ENCODE measurements at regions not wholly inside any gene's neighbourhood (a gene's known extent, or its start where the extent isn't known, plus 50 kb on each side); places are given as distances from the start of the nearest gene placed in this dataset.

- DNase-seq (ENCODE audit: low read depth in 4 of 4, low spot score in 3 of 4) = no peak
These were observed 835.4 kb upstream of the NR2F2 start for GRCh38 chr15:95494971-95495541.

- DNase-seq (ENCODE audit: low read depth in 4 of 4, low spot score in 3 of 4) = no peak
These were observed 832.9 kb upstream of the NR2F2 start for GRCh38 chr15:95497634-95498033.

- no peak for DNase-seq (ENCODE audit: low read depth in 4 of 4, low spot score in 3 of 4)
These were observed 831.5 kb upstream of the NR2F2 start for GRCh38 chr15:95498961-95499360.

DNA sequence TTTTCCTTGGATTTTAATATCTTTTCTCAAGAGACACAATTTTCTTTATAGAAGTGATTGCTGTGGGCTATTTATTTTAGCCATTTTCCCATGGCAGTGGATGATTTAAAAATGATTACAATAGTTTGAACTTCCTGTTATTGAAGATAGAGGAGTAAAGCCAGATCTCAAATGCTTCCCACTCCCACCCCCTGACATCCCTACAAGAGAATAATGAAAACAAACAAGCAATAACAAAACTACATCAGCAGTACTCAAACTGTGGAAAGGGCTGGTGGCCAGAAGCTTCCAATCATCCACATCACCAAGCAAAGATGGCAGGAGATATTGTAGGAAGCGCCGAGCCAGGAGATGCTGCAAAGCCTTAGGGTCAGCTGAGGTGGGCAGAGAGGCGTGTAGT lies 831.1 kb upstream of the NR2F2 start:
- DNase-seq (ENCODE audit: low read depth in 4 of 4, low spot score in 3 of 4) = no peak

DNA sequence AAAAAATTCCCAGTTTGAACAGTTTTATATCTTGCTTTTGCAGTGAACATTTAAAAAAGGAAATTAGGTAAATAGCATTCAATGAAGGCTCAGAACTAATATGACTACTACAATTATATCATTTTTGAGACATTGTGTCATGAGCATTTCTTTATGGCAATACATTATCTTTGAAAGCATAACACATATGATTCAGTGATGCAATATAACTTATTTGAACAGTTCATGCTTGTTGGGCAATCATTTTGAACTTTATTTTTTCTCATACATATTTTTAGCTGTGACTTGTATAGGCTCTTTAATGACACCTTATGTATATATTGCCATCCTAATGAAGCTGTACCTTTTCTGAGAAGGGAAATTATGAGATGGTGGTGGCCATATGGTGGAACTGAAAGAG lies 828.6 kb upstream of the NR2F2 start:
- no peak for DNase-seq (ENCODE audit: low read depth in 4 of 4, low spot score in 3 of 4)

DNA sequence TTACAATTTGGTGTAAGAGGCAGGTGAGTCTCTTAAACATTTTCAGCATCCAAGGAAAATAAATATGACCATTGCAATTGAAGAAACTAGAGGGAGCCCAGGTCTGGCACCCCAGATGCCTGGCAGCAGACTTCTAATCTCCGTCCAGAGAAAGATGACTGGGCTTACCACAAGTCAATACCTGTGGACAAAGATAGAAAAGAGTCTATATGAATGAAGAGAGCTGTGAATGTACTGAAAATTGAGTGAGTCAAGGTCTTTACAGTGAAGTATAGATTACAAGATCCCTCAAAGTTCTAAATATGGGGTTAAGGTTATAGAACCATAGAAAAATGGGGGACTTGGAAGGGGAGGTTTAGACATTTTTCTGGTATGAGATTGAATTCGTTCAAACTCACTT lies 827.4 kb upstream of the NR2F2 start:
- DNase-seq (ENCODE audit: low read depth in 4 of 4, low spot score in 3 of 4) = no peak

DNA sequence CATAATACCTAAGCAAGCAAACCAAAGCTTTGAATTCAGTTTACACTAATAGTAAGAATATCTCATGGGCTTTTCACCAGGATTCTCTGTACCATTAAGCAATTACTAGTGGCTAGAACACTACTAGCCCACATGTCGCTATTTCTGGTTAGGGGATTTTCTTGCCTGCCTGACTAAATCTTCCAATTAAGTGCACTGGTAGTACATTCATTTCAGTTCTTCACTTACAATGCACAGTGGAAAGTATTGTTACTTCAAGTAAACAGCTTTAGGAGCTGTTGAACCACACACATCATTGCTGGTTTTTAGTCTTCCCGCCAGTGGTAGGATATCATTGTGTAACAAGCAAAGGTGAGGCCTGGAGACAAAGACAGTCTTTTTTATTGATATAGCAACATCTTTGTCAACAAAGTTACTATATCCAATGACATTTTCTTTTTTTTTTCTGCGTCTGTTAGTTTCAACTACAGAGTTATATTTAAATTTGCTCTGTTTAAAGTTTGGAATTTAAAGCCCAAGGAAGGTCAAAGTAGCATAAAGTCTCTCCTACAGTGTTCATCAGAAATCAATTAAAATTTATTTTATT lies 826.8 kb upstream of the NR2F2 start:
- DNase-seq (ENCODE audit: low read depth in 4 of 4, low spot score in 3 of 4) = no peak

DNA sequence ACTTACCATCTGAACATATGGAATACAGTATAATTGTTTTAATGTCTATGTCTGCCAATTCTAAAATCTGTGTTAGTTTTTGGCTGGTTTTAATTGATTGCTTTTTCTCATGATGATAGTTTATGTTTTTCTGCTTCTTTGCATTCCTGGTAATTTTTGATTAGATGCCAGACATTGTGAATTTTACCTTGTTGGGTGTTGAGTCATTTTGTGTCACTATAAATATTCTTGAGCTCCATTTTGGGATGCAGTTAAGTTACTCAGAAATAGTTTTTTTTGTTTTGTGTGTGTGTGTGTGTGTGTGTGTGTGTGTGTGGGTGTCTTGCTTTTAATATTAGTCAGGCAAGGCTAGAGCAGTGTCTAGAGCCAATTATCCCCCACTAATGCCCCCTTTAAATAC lies 818.8 kb upstream of the NR2F2 start:
- no peak for DNase-seq (ENCODE audit: low read depth in 4 of 4, low spot score in 3 of 4)

DNA sequence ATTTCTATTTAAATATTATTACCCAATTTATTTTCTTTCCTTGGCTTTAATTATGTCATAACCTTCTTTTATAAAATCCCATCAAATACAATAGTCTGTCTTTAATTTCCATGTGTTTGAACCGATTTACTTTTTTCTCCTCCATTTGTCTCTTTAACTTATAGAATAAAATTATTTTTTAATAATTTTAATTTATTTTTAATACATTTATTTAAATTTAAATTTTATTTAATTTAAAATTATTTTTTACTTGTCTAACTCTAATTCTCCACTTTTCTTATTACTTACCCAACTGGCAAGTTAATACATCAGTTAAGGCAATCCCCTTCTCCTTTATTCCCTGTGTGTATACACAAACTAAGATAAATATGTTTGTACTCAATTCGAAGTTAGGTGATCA lies 817.6 kb upstream of the NR2F2 start:
- no peak for DNase-seq (ENCODE audit: low read depth in 4 of 4, low spot score in 3 of 4)

GRCh38 chr15:95519887-95520286 lies 810.6 kb upstream of the NR2F2 start:
- DNase-seq (ENCODE audit: low read depth in 4 of 4, low spot score in 3 of 4) = no peak

DNA sequence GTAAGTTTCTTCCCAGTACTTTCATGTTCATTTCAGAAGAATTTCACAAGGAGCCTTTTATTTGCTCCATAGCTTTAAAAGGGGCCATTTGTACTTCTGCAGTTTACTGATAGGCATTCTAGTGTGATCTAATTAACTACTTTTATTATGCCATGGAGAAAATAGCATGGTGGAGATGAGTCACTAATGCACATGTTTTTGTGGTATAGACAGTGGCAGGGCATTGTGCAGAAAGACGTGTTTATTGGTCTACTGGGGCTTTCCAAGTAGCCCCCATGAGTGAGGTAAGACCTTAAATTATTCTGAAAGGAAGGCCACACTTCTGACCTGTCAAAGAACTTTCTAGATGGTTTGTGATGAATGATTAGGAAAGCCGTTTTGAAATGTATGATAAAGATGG lies 810.0 kb upstream of the NR2F2 start:
- no peak for DNase-seq (ENCODE audit: low read depth in 4 of 4, low spot score in 3 of 4)

GRCh38 chr15:95520922-95521321 lies 809.6 kb upstream of the NR2F2 start:
- DNase-seq (ENCODE audit: low read depth in 4 of 4, low spot score in 3 of 4) = no peak

- no peak for DNase-seq (ENCODE audit: low read depth in 4 of 4, low spot score in 3 of 4)
These were observed 808.0 kb upstream of the NR2F2 start for GRCh38 chr15:95522533-95522932.

GRCh38 chr15:95528920-95529319 lies 801.6 kb upstream of the NR2F2 start:
- DNase-seq (ENCODE audit: low read depth in 4 of 4, low spot score in 3 of 4) = no peak

DNA sequence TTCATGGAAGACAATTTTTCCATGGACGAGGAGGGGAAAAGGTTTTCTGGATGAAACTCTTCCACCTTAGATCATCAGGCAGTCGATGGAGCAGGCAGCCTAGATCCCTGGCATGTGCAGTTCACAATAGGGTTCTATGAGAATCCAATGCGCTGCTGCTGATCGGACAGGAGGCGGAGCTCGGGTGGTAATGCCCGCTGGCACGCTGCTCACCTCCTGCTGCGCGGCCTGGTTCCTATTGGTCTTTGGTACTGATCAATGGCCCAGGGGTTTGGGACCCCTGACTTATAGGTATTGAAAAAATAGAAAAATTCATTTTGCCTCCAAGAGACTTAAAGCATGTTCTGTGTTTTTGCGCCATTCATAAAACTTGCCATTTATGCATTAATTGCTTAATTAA lies 793.9 kb upstream of the NR2F2 start:
- no peak for DNase-seq (ENCODE audit: low read depth in 4 of 4, low spot score in 3 of 4)

GRCh38 chr15:95538693-95539092 lies 791.8 kb upstream of the NR2F2 start:
- no peak for DNase-seq (ENCODE audit: low read depth in 4 of 4, low spot score in 3 of 4)

DNA sequence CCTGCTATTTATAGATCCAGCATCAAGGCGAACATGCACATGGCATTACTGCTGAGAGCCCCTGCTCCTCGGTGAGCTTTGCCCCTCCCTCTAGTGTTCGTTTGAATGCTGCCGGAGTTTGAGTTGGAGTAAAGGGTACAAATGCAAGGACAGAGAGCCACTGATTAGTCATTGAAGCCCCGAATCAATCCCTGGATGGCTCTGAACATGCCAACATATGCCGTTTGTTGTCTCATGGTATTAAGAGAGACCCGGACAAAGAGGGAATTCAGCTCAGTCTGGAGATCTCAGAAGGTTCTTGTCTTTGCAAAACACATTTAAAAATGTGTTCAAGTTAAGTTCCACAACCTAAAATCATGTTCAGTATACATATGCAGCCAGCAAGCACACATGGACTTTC lies 789.2 kb upstream of the NR2F2 start:
- DNase-seq (ENCODE audit: low read depth in 4 of 4, low spot score in 3 of 4) = no peak

DNA sequence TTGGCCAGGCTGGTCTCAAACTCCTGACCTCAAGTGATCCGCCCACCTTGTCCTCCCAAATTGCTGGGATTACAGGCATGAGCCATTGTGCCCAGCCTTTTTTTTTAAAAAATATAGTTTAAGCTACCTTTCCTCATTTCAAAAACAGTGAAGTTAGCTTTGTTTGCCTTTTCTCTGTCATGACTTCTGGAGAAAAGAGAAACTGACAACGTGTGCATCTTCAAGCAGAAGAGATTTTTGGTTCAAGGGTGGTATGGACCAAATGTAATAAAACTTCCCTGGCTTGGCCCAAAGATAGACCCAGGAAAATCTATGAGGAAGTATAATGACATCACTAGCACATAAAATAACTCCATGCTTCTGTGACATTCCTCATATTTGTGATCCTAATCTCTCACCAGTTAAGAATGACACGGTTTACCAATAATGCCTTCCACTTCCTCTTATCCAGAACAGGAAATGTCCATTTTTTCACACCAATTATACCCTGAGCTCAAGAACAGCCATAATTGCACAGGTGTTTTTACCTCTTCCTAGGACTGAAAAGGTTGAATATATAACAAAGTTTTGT lies 781.2 kb upstream of the NR2F2 start:
- no peak for DNase-seq (ENCODE audit: low read depth in 4 of 4, low spot score in 3 of 4)

DNA sequence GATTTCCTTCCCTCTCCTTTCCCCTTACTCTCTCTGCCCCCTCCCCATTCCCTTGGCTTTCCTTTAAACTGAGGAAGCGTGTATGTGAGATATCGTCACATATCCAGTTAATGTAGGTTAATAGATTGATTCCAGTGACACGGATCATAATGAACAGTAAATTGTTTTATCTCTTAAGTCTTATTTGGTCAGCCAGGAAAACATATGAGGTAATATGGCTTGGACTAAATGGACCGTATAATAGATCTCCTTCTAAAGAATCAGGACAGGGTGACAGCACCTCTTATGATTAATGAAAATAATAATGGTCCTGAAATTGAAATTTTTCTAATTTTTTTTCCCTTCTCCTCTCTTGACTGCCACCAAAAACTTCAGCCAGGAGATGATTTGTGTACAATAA lies 779.8 kb upstream of the NR2F2 start:
- DNase-seq (ENCODE audit: low read depth in 4 of 4, low spot score in 3 of 4) = no peak

GRCh38 chr15:95556225-95556624 lies 774.3 kb upstream of the NR2F2 start:
- DNase-seq (ENCODE audit: low read depth in 4 of 4, low spot score in 3 of 4) = no peak

DNA sequence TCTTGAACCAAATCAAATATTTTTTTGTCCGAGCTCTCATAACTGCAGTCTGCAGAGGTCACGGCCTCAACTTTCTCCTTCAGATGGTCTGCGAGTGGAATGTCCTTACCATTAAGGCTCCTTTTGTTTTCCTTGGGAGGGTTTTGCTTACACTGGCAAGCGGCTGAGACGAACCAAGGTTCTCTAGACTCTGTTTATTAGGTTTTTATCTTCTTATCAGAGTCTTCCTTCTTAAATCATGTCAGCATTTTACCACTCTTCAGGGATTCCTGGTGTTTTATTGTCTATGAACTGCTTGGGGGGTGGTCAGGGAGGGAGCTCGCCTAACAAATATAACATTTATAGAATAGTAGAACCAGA lies 773.7 kb upstream of the NR2F2 start:
- peak in 2 of 4 donors; percentile 44 to 69 for DNase-seq (ENCODE audit: low read depth in 4 of 4, low spot score in 3 of 4)

DNA sequence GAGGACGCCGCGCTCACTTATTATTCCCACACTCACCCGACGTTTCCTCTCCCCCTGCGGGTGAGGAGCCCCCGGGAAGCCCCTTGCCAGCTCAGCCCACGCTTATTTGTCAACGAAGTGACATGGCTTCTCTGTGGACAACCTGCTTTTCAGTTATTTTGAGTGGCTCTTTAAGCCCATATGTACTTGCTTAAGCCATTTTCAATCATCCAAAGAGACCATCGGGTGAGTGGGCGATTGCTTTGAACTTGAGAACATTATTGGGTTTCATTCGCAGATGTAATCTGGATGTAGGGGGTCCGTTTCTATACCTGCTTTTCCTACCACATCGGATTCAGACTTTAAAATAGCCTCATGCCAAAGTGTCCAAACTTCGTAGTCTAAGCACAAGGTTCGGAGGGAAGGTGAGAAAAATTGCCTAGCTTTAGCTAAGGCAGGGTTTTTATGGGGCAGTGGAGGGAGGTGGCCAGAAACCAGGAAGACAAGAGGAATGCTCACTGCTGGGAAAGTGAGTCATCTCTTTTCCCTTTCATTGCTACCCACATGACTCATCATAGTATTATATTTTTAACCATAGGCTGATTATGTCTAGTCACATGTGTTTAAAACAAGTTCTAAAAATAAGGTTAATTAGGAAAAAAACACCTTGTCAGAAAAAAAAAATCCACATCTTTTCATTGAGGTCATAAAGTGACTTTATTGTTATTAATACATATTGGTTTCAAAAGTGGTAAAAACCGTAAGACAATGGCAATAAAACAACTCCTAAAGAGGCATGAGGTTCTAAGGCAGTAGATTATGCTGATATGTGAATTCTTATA lies 773.1 kb upstream of the NR2F2 start:
- no peak for DNase-seq (ENCODE audit: low read depth in 4 of 4, low spot score in 3 of 4)
